CD4-positive, alpha-beta T cell treated with Interleukin-12 subunit alpha and Interleukin-12 subunit beta, for 1 hour (primary cell): ENCODE measurements at regions not wholly inside any gene's neighbourhood (a gene's known extent, or its start where the extent isn't known, plus 50 kb on each side); places are given as distances from the start of the nearest gene placed in this dataset.

Source experiments
- DNase-seq: peaks from one replicate; pipeline ENCODE4 v3.0.0-alpha.2; 2020

- no peak for DNase-seq
Observed at GRCh38 chr9:81156381-81156780, 533.0 kb downstream of the TLE1 start.

DNA sequence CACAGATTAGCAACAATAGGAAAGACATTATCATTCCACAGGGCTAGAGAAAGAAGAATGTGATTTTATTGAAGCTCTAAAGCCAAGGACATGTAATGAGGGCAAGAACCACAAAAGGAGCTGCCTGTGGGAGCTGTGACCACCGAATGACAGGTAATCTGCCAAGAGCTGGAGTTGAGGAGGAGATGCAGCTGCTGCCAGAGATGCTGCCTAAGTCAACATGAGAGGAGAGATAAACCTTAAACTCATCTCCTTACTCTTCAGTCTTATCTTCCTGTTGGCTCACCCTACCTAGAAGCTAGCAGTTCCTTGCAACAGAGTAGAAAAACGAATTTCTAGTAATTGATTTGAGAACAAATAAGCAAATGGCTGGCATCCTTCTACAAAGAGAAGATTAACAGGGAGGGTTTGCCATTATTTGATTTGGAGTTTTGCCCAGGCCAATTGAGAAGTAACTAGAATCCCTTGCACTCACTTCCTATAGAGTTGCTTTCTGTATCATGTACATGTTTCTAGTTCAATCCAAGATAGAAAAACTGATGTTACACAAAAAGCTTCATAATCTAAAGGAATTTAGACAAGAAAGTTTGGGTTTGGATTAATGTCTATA lies 539.2 kb downstream of the TLE1 start:
- no peak for DNase-seq

DNA sequence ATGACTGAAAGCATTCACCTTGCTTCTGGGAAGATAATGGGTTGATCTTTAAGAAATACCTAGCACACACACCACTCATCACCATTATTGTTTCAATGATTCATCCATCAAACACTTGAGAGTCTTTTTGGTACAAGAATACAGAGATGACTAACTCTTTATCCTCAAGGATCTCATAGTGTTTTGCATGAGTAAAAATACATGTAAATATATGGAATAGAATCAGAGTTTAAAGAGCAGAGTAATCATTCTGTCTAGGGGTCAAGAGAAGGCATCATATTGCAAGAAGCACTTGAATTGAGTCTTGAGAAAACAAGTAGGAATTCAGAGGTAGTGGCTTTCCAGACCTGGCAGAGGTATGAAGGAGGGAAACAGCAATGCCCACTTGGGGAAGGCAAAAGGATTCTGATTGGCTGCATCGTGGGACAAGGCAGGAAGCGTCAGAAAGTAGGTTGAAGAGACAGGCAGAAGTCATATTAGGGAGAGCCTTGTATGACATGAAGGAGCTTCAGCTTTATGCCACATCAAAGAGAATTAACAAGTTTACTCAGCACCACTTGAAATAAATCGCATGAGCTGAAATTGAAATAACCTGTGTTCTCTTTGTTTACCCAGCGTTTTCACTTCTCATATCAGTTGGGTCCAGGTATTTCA lies 542.5 kb downstream of the TLE1 start:
- no peak for DNase-seq

GRCh38 chr9:81146241-81146640 lies 543.1 kb downstream of the TLE1 start:
- DNase-seq: no peak

DNA sequence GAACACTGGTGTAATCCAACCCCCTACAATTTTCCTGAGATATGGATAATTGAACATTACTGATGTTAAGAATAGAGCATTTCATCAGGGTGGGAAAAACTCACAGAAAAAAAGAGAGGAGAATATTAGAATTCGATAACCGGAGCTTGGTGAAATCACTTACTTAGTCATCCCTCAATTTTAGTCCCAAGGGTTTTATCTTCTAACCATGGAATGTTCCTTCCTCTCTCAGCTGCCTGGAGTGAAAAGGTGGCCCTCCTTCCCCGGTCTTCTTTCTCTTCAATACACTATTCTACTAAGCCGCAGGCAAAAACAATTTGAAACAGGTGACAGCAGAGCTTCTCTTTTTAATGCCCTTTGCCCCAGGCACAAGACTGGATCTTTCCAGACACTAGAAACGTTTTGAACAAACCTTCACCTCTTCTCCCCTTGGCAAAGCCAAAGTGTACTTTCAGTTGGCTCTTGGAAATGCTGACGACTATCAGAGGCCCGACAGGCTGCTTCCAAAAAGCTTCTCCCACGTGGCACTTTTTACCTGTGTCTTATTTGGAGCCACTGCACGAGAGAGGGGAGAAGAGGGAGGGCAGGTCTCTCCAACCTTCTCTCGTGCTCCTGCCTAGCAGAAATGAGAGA lies 543.9 kb downstream of the TLE1 start:
- DNase-seq: no peak

DNA sequence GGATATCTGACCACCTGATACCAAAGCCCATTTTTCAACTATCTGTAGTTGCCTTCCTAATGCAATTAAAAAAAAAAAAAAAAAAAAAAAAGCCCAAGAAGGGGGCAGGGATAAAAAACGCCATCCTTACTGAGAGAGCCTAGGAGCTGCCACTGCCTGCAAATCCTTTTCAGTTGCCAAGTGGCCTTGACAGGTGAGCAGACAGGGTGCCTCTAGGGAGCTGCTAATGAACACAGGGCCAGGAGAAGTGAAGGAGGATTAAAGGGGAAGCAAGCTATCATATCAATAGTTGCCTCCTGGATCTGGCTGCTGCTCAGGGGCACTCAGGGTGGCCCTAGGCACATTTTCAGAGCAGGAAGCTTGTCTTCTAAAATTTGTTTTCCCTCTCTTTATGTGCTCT lies 547.4 kb downstream of the TLE1 start:
- DNase-seq: no peak

DNA sequence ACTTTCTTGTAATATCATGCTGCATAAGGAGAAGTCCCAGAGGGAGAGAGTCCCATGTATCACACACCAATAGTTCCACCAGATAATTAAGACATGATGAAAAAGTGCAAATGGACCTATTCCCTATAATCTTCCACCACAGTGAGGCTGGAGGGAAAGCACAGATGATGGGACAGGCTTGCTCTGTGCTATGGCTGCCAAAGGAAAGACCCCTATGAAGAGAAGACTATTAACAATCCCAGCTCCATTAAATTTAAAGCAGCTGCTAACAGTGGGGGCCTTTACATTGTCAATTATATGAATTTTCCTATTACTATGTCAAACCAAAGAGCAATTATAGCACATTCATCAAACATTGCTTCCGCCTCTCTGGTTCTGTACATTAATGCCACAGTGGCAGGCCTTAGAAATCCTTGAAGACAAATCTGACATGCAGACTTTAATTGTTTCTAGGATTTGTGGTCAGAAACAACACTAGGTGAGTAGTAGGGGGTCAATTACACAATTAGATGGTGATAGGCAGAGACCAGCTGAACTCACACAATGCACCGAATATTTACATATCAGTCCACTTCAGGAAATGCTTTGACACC lies 551.3 kb downstream of the TLE1 start:
- DNase-seq: no peak

DNA sequence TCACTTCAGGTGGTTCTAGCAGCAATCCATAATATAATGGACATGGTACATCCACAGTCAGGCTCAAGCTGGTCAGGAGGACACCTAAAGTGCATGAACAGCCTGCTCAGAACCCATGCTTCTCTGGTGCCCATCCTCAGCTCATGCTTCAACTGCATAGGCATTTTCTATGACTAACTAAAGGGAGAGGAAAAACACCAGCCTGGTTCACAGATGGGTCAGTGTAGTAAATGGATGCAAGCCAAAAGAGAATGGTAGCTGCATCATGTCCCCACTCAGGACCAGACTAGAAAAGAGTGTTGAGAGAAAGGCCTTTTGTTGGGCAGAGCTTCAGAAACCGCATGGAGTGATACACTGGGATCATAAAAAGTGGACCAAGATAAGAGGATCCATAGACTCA lies 556.6 kb downstream of the TLE1 start:
- DNase-seq: no peak

DNA sequence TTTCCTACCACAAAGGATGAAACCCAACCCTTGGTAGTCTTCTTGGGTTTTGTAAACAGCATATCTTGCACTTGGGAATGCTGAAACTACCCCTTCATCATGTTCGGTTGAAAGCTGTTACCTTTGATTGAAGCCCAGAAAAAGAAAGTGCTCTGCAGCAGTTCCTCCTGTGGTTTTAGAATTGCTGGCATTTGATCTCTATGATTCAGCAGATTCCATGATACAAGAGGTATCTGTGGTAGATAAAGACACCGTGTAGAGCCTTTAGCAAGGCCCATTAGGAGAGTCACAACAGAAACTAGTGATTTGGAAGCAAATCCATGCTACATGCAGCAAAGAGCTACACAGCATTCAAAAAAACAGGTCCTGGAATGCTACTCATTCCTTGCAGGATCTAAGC lies 557.0 kb downstream of the TLE1 start:
- no peak for DNase-seq

- DNase-seq: no peak
Observed at GRCh38 chr9:81128701-81129100, 560.6 kb downstream of the TLE1 start.

DNA sequence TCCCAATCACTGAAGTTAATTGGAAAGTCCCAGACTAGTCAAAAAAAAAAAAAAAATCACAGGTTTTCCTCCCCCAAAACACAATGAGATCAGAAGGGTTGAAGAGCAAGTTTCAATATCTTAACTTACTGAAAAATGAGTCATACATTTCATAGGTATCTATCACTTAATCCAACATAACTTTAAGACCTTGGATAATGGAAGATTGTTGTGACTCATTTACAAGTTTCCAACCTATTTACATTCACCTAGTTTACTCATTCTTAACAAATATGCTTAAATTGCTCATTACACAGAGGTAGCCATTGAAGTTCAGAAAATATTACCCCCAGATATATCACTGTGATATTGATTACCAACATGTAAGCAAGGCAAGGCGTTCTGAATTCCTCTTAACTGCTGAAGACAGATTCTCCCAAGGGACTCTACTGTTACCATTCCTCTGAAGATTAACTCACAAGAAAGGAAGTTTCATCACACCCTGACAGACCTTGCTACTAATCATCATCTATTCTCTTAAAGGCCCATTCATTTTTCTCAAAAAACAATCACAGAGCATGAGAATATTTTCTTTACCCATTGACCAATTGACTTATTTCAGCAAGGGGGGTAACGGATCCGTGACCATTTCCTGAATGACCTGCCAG lies 563.8 kb downstream of the TLE1 start:
- DNase-seq: no peak

DNA sequence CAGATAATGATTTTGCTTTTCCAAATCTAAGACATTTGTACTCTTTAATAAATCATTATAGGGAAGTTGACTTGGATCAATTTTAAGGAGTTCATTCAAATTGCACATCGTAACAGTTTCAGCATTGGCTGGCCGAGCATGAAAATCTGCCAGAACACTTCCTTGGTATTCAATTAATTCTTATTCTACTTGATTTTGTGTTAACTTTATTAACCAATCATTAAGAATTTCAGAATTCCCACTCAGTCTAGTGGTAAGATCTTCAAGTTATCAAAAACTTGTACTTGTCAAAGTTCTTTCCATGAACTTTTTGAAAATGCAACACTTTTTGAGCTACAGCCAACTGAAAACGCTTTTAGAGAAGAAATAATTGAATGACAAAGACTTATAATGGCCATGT lies 565.8 kb downstream of the TLE1 start:
- no peak for DNase-seq

GRCh38 chr9:81122749-81123148 lies 566.6 kb downstream of the TLE1 start:
- DNase-seq: no peak

GRCh38 chr9:81119591-81119990 lies 569.8 kb downstream of the TLE1 start:
- DNase-seq: no peak

DNA sequence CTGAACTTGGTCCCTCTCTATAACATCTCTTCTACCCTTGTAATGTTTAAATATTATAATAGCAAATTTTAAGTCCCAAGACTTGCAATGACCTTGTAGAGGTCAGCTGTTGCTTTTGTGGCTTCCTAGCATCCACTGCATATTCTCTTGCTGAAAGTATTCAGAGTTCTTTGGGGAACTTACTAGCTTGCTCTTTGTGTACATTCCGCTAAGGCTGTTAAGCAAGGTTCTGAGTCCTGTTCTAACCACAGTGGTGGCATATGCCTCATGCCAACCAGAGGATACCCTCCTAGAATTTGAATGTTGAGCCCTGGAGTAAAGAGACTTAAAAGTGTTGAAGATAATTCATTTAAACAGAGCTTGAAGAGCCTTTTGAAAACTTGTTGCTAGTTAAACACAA lies 570.9 kb downstream of the TLE1 start:
- DNase-seq: no peak

GRCh38 chr9:81116340-81117137 lies 572.8 kb downstream of the TLE1 start:
- no peak for DNase-seq

DNA sequence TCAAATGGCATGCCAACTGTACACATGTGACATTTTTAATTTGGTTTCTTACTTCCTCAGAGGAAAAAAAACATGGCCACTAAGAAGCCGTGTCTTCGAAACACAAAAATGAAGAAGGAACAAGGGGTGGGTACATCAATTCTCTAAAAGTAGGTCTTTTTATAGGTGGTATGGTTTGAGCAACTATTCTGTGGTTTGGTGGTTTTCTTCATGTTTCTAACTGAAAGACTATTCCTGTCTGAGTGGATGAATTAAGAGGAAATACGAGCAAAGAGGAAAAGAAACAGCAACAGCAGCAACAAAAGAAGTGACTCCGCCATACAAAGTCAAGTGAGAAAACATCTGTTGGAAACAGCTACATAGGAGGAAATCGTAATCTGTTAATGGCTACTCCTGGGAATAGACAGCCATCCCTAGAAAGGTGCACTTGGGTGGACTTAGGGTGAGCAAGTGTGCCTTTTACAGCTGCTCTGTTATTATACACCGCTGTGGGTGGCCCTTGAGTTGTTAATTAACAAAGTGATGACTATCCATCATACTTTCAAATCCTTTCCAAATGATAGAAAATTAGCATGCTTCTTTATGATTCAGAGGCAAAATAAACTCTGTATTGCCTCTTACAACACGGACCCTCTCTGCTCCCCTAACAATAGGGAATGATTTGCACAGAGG lies 575.8 kb downstream of the TLE1 start:
- peak; percentile 3 for DNase-seq

GRCh38 chr9:81112627-81113452 lies 576.5 kb downstream of the TLE1 start:
- no peak for DNase-seq

GRCh38 chr9:81108821-81109220 lies 580.5 kb downstream of the TLE1 start:
- DNase-seq: no peak

GRCh38 chr9:81108391-81108790 lies 581.0 kb downstream of the TLE1 start:
- no peak for DNase-seq
